CD8-positive, alpha-beta memory T cell (primary cell): ENCODE measurements at regions not wholly inside any gene's neighbourhood (a gene's known extent, or its start where the extent isn't known, plus 50 kb on each side); places are given as distances from the start of the nearest gene placed in this dataset.
"Not testable (repeated sequence)": the region's sequence is repeated elsewhere in the genome, so short reads cannot be mapped to it uniquely, and the experiment has no call there.

ENCODE experiments used
- CTCF ChIA-PET: fragments of 350-600 bp; sonication (Branson Sonifier 250); formaldehyde crosslinking; loops from one replicate; lab custom pipeline; 2021; ENCODE audit warnings: antibody characterized with exemption; lab: Charles Lee
- POLR2A ChIA-PET: fragments of 350-600 bp; sonication (Branson Sonifier 250); formaldehyde crosslinking; loops from one replicate; lab custom pipeline; 2021; ENCODE audit warnings: antibody characterized with exemption; lab: Charles Lee
- DNase-seq, 5 donors: peaks; one replicate each; pipeline versions ENCODE4 v3.0.0 to v3.0.0-alpha.2; 2020 to 2022; ENCODE audit warnings: mixed read lengths in 1 of 5
- H3K27ac ChIP-seq: one replicate; pipeline ENCODE4 v1.7.0; 2013; ENCODE audit warnings: low read depth, mild to moderate bottlenecking, low read length, moderate library complexity
- H3K27me3 ChIP-seq: 2 replicates; pipeline ENCODE4 v1.7.0; 2013; ENCODE audit warnings: low read length, mild to moderate bottlenecking; ENCODE audit not compliant: insufficient read depth, poor library complexity, severe bottlenecking
- H3K36me3 ChIP-seq: 2 replicates; pipeline ENCODE4 v1.7.0; 2013; ENCODE audit warnings: mild to moderate bottlenecking, low read length, moderate library complexity; ENCODE audit not compliant: insufficient read depth
- H3K4me1 ChIP-seq: 2 replicates; pipeline ENCODE4 v1.7.0; 2013; ENCODE audit warnings: mild to moderate bottlenecking, low read length, moderate library complexity; ENCODE audit not compliant: insufficient read depth
- H3K4me3 ChIP-seq: 2 replicates; pipeline ENCODE4 v1.7.0; 2013; ENCODE audit warnings: mild to moderate bottlenecking, low read length
- H3K9me3 ChIP-seq: 2 replicates; pipeline ENCODE4 v1.7.0; 2013; ENCODE audit warnings: mild to moderate bottlenecking, low read length
- H3K27ac Mint-ChIP-seq, 8 donors: one replicate each; pipeline ENCODE4 v1.8.0; 2020 to 2021; ENCODE audit warnings: mixed read lengths in 8 of 8, mild to moderate bottlenecking in 6 of 8, inconsistent platforms in 3 of 8, moderate library complexity in 3 of 8
- H3K27me3 Mint-ChIP-seq, 2 donors: one replicate each; pipeline ENCODE4 v1.8.0; 2020 to 2021; ENCODE audit warnings: mixed read lengths in 2 of 2, mild to moderate bottlenecking in 1 of 2, moderate library complexity in 1 of 2
- H3K36me3 Mint-ChIP-seq, 3 donors: one replicate each; pipeline ENCODE4 v1.8.0; 2020 to 2021; ENCODE audit warnings: mixed read lengths in 3 of 3, inconsistent platforms in 1 of 3, mild to moderate bottlenecking in 1 of 3
- H3K4me1 Mint-ChIP-seq, 3 donors: one replicate each; pipeline ENCODE4 v1.8.0; 2020 to 2021; ENCODE audit warnings: mixed read lengths in 3 of 3, inconsistent platforms in 1 of 3, mild to moderate bottlenecking in 1 of 3
- H3K4me3 Mint-ChIP-seq, 7 donors: one replicate each; pipeline ENCODE4 v1.8.0; 2020 to 2021; ENCODE audit warnings: mixed read lengths in 7 of 7, mild to moderate bottlenecking in 6 of 7, moderate library complexity in 4 of 7, inconsistent platforms in 2 of 7
- H3K9me3 Mint-ChIP-seq, 5 donors: one replicate each; pipeline ENCODE4 v1.8.0; 2020 to 2022; ENCODE audit warnings: mixed read lengths in 5 of 5, mild to moderate bottlenecking in 3 of 5, moderate library complexity in 2 of 5, inconsistent platforms in 1 of 5

- H3K36me3 ChIP-seq: no peaks in the 10 kb centered on the region
- DNase-seq: no peak
- CTCF ChIA-PET: interaction anchor here (1.1 to 10.2 kb wide), 8 partner anchors 11 to 135 kb away, joined by 3 to 179 read pairs (median 10); partner anchors contain the start of gene LMNB1
- Mint-ChIP-seq H3K27me3 (peaks cover 0 to 1% of the 10 kb centered on the region in 2 donors), H3K4me3 (no peak overlapping the region), H3K36me3 (no peaks in the 10 kb centered on the region), H3K9me3 (no peaks in the 10 kb centered on the region), H3K27ac (no peak overlapping the region), H3K4me1 (peaks cover 3 to 5% (median 4%) of the 10 kb centered on the region in 3 donors)
- H3K4me1 ChIP-seq: no peaks in the 10 kb centered on the region
- H3K9me3 ChIP-seq: no peaks in the 10 kb centered on the region
- H3K4me3 ChIP-seq: no peak overlapping the region
- no peak overlapping the region for H3K27ac ChIP-seq
- H3K27me3 ChIP-seq: no peaks in the 10 kb centered on the region
- POLR2A ChIA-PET: interaction anchor here (2.3 kb wide), 1 partner anchor 100 kb away, joined by 6 read pairs; the partner anchor contains the start of gene LMNB1
Observed at GRCh38 chr5:126677121-126677520, 76.4 kb downstream of the PHAX start.

DNA sequence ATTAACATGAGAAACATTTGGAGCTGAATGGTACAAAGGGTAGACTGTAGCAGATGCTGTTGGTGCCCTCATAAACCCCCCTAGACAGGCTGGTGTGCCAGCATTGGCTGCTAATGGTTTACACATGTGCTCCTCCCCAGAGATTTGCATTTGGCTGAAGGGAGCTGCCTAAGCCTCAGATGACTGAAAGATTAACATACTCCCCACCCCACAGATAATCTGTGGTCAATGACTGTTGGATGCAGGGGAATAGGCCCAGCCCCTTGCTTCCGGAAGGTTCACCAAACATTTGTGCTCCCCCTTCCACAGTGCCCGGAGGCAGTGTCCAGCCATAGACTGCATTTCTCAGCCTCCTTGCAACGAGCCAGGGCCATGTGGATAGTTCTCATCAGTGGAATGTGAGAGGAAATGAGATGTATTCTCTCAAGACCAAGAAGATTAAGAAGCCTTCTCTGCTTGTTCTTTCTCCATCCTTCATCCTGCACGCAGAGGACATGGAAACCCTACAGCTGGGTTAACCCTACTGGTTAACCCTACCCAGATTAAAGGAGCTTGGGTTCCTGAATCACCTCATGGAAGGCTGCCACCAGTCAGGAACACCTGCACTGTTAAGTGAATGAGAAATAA lies 79.6 kb downstream of the PHAX start:
- no peak overlapping the region for H3K27ac ChIP-seq
- H3K36me3 ChIP-seq: no peaks in the 10 kb centered on the region
- no peak overlapping the region for H3K27ac Mint-ChIP-seq
- no peaks in the 10 kb centered on the region for H3K9me3 Mint-ChIP-seq
- H3K4me1 ChIP-seq: no peaks in the 10 kb centered on the region
- ChIA-PET POLR2A (no interaction called here), CTCF (interaction anchor here (0.9 to 10.2 kb wide), 2 partner anchors 15 to 98 kb away, joined by 3 to 179 read pairs; partner anchors contain the start of gene LMNB1)
- no peaks in the 10 kb centered on the region for H3K27me3 ChIP-seq
- H3K27me3 Mint-ChIP-seq: peaks cover 0 to 17% of the 10 kb centered on the region in 2 donors
- no peaks in the 10 kb centered on the region for H3K9me3 ChIP-seq
- H3K36me3 Mint-ChIP-seq: no peaks in the 10 kb centered on the region
- DNase-seq: no peak
- peaks cover 3 to 12% (median 4%) of the 10 kb centered on the region in 3 donors for H3K4me1 Mint-ChIP-seq
- H3K4me3 ChIP-seq: no peak overlapping the region
- H3K4me3 Mint-ChIP-seq: no peak overlapping the region

GRCh38 chr5:126681314-126681713 lies 80.6 kb downstream of the PHAX start:
- H3K9me3 ChIP-seq, DNase-seq, H3K27ac Mint-ChIP-seq, H3K4me3 Mint-ChIP-seq, H3K9me3 Mint-ChIP-seq, H3K36me3 Mint-ChIP-seq, H3K27ac ChIP-seq, H3K4me1 Mint-ChIP-seq, H3K27me3 ChIP-seq, POLR2A ChIA-PET, H3K4me3 ChIP-seq, H3K36me3 ChIP-seq, H3K4me1 ChIP-seq: not testable (repeated sequence)
- peaks cover 0 to 19% of the 10 kb centered on the region in 2 donors for H3K27me3 Mint-ChIP-seq
- CTCF ChIA-PET: interaction anchor here (10.2 kb wide), 1 partner anchor 97 kb away, joined by 179 read pairs; the partner anchor contains the start of gene LMNB1

- no peak overlapping the region for H3K27ac ChIP-seq
- no peak overlapping the region for H3K4me3 ChIP-seq
- no peaks in the 10 kb centered on the region for H3K36me3 Mint-ChIP-seq
- peaks cover 0 to 19% of the 10 kb centered on the region in 2 donors for H3K27me3 Mint-ChIP-seq
- H3K27ac Mint-ChIP-seq: no peak overlapping the region
- H3K36me3 ChIP-seq: no peaks in the 10 kb centered on the region
- no peak overlapping the region for H3K4me3 Mint-ChIP-seq
- no peaks in the 10 kb centered on the region for H3K4me1 ChIP-seq
- DNase-seq: no peak
- no peaks in the 10 kb centered on the region for H3K9me3 ChIP-seq
- ChIA-PET POLR2A (interaction anchor here (0.6 kb wide), 1 partner anchor 96 kb away, joined by 3 read pairs; no protein-coding TSS in a partner anchor), CTCF (interaction anchor here (10.2 kb wide), 1 partner anchor 97 kb away, joined by 179 read pairs; the partner anchor contains the start of gene LMNB1)
- H3K27me3 ChIP-seq: no peaks in the 10 kb centered on the region
- H3K9me3 Mint-ChIP-seq: no peaks in the 10 kb centered on the region
- H3K4me1 Mint-ChIP-seq: peaks cover 0 to 7% (median 0%) of the 10 kb centered on the region in 3 donors
Observed at GRCh38 chr5:126681970-126682369, 81.2 kb downstream of the PHAX start.

DNA sequence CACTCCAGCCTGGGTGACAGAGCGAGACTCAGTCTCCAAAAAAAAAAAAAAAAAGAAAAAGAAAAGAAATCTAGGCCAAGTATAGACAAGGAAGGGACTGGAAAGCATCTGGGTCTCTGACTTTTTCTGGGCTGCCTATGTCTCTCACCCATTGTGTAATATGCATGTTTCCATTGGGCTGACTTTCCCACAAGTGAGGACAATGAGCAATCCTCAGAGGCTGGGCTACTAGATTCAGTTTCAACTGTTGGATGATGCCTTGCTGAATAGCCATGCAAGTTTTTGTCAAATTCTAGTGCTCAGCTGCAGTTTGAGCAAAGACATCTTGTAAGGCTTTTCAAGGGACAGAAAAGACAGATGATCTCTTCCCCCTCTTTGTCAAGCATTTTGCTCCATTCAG lies 82.1 kb downstream of the PHAX start:
- no peaks in the 10 kb centered on the region for H3K36me3 Mint-ChIP-seq
- H3K27me3 ChIP-seq: no peaks in the 10 kb centered on the region
- no peak overlapping the region for H3K4me3 Mint-ChIP-seq
- no peaks in the 10 kb centered on the region for H3K9me3 Mint-ChIP-seq
- no peaks in the 10 kb centered on the region for H3K4me1 ChIP-seq
- H3K27ac Mint-ChIP-seq: no peak overlapping the region
- H3K4me1 Mint-ChIP-seq: peaks cover 0 to 7% (median 0%) of the 10 kb centered on the region in 3 donors
- H3K27ac ChIP-seq: no peak overlapping the region
- ChIA-PET POLR2A (no interaction called here), CTCF (no interaction called here)
- no peaks in the 10 kb centered on the region for H3K9me3 ChIP-seq
- H3K4me3 ChIP-seq: no peak overlapping the region
- H3K27me3 Mint-ChIP-seq: peaks cover 0 to 19% of the 10 kb centered on the region in 2 donors
- no peaks in the 10 kb centered on the region for H3K36me3 ChIP-seq
- no peak for DNase-seq

GRCh38 chr5:126683912-126684311 lies 83.2 kb downstream of the PHAX start:
- H3K4me1 Mint-ChIP-seq: peaks cover 0 to 7% (median 0%) of the 10 kb centered on the region in 3 donors
- H3K27ac Mint-ChIP-seq: no peak overlapping the region
- POLR2A ChIA-PET: no interaction called here

DNA sequence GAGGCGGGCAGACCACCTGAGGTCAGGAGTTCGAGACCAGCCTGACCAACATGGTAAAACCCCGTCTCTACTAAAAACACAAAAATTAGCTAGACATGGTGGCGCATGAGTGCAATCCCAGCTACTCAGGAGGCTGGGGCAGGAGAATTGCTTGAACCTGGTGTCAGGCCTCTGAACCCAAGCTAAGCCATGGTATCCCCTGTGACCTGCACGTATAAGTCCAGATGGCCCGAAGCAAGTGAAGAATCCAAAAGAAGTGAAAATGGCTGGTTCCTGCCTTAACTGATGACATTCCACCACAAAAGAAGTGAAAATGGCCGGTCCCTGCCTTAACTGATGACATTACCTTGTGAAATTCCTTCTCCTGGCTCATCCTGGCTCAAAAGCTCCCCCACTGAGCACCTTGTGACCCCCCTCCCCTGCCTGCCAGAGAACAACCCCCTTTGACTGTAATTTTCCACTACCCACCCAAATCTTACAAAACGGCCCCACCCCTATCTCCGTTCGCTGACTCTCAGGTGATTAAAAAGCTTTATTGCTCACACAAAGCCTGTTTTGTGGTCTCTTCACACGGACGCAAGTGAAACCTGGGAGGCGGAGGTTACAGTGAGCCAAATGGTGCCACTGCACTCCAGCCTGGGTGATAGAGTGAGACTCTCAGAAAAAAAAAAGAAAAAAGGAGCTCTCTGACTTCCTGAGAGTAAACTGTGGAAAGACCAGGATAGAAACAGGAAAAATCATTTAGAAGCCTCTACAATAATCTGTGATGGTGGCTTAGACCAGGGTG lies 84.1 kb downstream of the PHAX start:
- H3K27me3 Mint-ChIP-seq: peaks cover 0 to 19% of the 10 kb centered on the region in 2 donors
- H3K27ac ChIP-seq, H3K27me3 ChIP-seq, H3K4me1 ChIP-seq, H3K36me3 Mint-ChIP-seq, H3K9me3 ChIP-seq, H3K4me3 ChIP-seq, H3K27ac Mint-ChIP-seq, H3K4me3 Mint-ChIP-seq, H3K4me1 Mint-ChIP-seq, DNase-seq, H3K9me3 Mint-ChIP-seq, POLR2A ChIA-PET, H3K36me3 ChIP-seq: not testable (repeated sequence)
- CTCF ChIA-PET: interaction anchor here (1.0 to 1.5 kb wide), 2 partner anchors 9 to 95 kb away, joined by 3 to 4 read pairs; no protein-coding TSS in a partner anchor

More at GRCh38 chr5:126683912-126684311, 83.2 kb downstream of the PHAX start:
- no peaks in the 10 kb centered on the region for H3K36me3 ChIP-seq
- no peak overlapping the region for H3K27ac ChIP-seq
- no peaks in the 10 kb centered on the region for H3K27me3 ChIP-seq
- CTCF ChIA-PET: no interaction called here
- no peaks in the 10 kb centered on the region for H3K9me3 ChIP-seq
- Mint-ChIP-seq H3K9me3 (no peaks in the 10 kb centered on the region), H3K36me3 (no peaks in the 10 kb centered on the region), H3K4me3 (no peak overlapping the region), H3K27me3 (peaks cover 0 to 19% of the 10 kb centered on the region in 2 donors)
- H3K4me1 ChIP-seq: no peaks in the 10 kb centered on the region
- no peak for DNase-seq
- H3K4me3 ChIP-seq: no peak overlapping the region
